Stimulated activated CD4-positive, alpha-beta T cell treated with anti-CD3 and anti-CD28 coated beads, TNF-alpha, amount 100 ng/mL, for 24 hours (primary cell): ENCODE measurements at regions not wholly inside any gene's neighbourhood (a gene's known extent, or its start where the extent isn't known, plus 50 kb on each side); places are given as distances from the start of the nearest gene placed in this dataset.

Source experiments
- DNase-seq, 3 experiments: peaks; one replicate each; pipeline ENCODE4 v3.0.0-alpha.2; 2020; ENCODE audit warnings: low read depth in 3 of 3

DNA sequence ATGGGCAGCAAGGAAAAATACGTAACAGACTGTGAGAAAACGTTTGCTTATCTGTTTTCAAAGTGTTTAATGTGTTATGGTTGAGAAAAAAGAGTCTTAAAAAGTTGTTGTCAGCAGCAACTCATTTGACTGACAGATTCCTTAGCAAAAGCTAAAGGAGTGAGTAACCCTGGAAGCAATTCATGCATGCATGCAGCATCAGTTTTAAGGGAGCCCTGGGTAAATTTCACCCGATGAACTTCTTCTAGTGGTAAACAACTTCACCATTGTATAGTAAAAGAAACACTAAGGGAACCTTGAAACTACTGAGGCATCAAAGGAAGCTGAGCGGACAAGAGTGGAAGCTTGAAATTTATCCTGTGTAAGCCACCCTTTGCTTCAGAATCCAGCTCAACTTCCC, 583.2 kb upstream of the INTU start:
- no peak for DNase-seq

DNA sequence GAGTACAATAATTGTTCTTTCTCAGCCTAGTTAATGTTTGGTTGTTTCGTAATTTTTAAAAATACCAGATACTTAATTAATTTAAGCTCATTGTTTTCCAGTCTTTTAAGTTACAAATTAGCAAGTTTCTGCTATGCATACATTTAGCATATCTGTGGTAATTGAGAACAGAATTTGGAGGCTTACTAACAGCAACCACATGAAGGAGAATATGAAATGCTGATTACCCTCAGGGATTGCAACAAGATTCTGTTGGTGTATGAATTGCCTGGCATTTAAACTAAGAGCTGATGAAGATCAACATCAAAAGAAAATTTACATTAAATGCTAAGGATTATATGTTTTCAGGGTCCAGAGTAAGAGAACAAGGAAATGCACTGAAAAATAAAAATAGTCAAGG, 580.0 kb upstream of the INTU start:
- no peak for DNase-seq

DNA sequence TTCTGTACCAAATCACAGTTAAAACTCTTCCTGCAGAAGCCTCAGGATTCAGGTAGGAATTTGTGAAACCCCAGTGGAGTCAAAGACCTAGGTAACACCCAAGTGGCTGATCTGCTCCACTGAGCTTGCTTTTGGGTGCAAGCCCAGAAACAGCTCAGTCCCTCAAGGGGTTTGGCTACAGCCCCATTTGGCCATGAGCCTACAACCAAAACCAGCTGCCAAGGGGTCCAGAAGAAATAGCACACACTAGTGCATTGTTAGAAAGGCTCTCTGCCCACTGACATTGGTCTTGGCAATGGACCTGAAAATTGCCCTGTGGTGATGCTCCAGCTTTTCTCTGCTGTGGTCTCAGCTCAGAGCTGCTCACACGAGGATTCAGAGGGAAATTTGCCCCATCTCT, 577.4 kb upstream of the INTU start:
- no peak for DNase-seq

DNA sequence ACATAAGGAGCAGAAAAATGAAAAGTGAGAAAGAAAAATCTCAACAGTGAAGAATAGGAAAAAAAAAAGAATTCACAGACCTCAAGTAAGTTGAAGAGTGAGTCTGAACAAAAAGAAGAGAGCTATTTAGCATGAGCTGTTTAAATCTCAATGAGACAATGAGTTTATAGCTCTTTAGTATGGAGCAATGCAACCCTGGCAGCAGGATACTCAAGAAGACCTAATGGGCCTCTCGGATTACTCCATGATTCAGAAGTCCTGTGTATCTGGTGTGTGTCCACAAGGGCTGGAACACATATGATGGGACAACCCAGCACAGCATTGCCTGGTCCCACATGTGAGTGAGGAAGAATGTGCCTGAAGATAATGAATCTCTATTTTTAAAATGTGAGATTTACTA, 563.1 kb upstream of the INTU start:
- DNase-seq: no peak

DNA sequence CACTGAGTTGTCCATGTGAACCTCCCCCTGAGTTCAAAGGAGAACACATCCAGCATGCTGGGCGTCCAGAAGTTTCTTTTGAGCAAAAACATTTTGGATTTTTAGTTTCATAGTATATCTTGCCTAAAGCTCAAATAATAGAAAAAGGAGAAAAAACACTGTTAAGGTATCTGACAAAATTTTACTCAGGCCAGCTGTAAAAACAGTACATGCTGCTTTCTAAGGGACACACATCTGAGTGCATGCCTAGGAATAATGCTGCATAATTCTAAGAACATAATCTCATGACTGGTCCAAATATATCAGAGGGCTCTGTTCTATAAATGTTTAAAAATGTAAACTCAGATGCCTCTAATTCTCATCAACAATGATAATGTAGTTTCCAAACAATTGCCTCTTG, 561.3 kb upstream of the INTU start:
- no peak for DNase-seq

DNA sequence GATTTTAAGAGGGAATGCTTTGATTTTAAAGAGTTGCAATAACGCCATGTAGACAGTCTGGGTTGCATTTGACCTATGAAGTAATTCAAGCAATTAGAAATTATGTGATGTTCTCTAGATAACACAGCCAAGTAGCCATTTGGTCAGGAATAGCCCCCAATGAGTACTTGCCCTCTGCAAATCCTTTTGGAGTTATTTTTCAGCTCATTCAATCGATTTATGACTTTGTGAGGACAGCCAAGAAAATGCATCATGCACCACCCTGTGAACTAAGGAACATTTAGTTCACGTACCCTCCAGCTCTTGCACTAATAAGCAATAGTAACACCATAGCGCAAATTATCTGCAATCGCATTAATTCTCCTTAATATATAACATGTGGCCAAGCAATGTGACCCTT, 552.6 kb upstream of the INTU start:
- DNase-seq: no peak

DNA sequence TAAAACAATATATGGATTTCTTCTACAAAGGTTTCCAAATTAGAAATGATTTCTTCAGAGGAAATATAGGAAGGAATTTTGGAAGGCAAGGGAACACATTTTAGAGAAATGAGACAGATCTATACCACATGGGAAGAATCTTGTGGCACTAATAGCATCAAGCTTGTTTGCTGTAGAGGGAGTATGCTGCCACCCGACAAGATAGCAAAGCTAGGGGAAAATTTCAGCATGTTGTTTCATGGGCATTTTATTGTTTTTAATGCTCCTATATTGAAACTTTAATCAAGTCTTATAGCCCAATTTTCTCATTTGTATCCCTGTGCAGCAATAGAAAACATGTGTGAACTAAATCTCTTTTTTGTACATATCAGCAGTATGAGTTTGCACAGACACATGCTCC, 551.7 kb upstream of the INTU start:
- no peak for DNase-seq

DNA sequence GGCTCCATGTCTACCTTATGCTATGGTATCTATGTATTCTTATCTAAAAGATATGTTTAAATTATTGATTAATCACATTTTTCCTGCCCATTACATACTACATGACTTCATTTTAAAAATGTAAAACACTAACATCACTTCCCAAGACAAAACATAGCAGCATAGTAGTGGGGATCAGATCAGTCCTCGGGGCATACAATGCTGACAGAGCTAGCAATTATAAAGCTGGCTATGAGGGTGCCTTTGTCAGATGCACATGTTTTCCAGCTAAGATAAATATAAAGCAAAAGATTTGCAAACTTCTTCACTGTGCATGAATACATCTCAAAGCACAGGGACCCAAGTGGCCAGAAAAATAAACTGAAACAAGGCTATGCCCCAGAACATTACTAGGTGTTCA, 549.8 kb upstream of the INTU start:
- DNase-seq: no peak

DNA sequence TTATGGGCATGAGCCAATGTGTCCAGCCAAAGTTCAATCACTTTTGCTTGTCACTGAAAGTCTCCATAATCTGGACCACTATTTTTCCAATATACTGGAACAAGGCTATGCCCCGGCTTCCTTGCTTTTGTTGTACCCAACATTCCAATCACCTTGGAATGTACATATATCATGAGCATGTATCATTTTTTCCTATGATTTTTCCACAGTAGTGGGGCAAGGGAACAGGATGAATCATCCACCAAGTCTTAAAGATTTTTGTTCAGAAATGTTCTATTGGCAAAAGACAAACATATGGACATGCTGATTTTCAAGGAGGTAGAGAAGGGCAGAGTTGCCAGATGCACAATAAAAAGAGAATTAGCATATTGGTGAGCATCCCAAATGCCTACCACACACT, 548.1 kb upstream of the INTU start:
- DNase-seq: no peak

DNA sequence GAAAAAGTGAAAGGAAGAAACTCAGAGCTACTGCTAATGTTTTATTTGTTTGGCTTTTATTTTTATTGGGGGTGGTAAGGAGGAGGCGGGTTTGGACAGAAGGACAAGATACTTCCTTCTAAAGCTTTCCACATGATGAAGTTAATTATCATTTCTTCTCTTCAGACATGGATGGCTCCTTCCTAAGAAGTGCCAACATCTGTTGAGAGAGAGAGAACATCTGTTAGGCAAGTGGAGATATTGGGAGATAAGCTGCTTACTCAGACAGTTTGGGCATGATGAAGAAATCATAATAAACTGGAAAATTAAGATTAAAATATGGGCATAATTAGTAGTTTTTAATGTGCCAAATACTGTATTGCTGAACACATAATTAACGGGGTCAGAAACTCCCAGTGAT, 535.7 kb upstream of the INTU start:
- no peak for DNase-seq

DNA sequence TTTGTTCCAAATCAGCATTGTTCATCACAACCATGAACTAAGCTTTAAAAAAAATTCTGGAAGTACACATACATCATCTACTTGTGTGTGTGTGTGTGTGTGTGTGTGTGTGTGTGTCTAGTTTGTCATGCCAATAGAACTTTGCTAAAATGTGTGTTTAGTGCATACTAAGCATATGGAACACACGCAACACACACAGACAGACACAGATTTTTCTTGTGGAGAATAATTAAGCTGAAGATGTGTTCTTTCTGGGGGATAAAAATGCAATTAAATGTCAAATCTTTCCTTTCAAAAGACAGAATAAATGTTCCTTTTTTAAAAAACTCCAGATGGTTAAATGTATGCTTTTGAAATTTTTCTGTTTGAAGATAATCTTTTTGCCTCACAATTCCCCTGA, 530.4 kb upstream of the INTU start:
- no peak for DNase-seq

DNA sequence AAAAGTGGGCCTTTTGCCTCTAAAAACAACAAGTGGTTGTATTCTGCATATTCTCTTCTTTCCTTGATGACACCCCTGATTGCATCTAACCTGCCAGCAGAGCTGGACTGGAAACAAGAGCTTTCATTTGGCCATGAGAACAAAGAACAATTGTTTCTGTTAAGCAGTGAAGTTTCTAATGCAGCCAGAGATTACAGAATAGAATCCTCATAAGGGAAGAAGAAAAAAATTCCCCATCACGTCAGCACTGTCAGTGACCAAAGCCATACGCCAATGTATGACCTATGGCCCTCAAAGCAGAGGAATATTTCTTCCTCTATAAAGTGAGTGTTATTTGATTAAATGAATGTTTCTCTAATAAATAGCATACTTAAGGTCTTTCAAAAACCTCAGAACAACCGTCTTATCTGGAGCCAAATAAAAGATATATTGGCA, 529.1 kb upstream of the INTU start:
- no peak for DNase-seq

DNA sequence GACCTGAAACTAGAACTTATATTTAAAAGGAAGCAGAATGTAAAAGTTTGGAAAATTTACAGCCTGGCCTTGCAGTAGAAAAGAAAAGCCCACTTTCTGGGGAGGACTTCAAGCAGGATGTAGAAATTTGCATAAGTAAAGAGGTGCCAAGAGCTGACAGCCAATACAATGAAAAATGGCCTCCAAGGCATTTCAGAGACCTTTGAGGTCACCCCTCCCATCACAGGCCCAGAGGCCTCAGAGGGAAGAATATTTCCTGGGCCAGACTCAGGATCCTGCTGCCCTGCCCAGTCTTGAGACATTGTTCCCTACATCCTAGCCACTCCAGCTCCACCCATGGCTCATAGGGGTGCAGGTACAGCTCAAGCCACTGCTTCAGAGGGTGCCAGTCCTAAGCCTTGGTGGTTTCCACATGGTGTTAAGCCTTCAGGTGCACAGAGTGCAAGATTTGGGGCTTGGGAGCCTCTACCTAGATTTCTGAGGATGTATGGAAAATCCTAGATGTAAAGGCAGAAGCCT, 518.9 kb upstream of the INTU start:
- no peak for DNase-seq

DNA sequence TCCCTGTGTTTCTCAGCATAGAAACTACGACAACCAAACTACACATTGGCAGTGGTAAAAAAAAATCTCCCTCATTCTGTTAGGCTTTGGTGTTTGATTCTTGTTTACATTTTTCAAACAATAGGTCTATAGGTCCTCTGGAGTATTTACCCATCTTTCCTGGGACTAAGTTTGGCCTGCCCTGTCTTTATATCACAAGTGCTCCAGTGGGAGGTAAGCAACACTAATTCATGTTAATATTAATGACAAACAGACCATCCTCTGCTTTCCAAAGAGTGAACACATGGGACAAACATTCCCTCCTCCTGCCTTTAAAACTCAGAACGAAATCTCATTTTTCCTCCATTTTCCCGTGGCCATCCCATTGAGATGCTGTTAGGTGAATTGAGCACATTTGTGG, 514.1 kb upstream of the INTU start:
- no peak for DNase-seq

DNA sequence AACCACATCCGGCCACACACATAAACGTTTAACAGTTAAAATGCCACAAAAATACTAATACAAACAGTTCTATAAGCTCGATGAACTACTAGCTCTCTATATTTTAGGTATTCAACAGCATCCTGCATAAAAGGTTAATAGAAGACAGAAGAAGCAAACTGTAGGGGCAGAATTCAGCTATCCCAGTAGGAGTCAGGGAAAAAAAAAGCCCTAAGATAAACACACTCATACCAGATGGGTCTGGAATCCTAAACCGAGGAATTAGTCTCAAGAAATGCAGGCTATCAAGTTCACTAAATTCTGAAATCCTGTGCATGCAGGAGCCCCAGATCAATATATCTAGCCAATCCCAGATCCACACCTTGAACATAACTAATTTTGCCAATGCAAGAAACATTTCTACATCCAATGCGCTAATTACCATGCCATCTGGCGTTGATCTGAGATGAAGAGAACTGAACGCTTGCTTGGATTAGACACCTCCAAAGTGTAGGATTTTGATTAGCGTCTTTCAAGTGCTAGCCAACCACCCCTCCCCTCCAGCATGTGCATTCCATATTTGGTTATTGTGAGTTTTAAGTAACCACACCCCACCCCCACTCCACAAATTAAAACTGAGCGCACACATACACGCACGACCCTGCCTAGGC, 512.2 kb upstream of the INTU start:
- DNase-seq: no peak

DNA sequence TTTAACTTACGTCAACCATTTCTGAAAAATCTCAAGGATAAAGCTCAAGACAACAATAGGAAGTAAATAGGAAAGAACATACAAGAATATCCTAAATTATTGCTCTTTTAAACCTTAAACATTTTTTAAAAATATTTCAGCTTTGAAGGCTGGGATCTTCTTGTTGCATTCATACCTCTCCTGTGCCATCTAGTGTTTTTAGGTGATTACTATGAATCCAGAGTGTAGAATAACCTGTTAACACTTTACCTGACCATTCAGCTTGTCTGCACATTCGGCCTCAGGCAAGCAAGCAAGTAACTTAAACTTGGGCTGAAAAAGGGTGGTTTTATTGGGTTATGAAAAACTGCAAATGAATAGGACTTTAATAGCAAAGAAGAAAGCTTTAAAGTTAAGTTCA, 507.8 kb upstream of the INTU start:
- no peak for DNase-seq

DNA sequence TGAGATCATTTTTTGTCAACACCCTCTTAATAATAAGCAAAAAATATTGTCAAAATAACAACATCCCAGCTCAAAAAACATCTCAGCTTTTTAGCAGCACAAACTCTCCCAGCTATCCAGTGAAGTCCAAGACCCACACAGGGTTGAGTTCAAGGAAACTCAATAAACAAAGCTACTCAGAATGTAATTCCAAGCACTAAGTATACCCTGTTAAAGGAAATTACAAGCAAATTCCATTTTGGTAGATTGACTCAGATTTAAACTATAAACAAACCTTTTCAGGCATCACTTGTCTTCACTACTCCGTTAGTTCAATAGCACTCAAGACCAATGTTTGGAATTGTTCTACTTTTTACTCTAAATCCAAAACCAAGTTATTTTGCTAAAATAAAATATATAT, 506.0 kb upstream of the INTU start:
- DNase-seq: no peak

DNA sequence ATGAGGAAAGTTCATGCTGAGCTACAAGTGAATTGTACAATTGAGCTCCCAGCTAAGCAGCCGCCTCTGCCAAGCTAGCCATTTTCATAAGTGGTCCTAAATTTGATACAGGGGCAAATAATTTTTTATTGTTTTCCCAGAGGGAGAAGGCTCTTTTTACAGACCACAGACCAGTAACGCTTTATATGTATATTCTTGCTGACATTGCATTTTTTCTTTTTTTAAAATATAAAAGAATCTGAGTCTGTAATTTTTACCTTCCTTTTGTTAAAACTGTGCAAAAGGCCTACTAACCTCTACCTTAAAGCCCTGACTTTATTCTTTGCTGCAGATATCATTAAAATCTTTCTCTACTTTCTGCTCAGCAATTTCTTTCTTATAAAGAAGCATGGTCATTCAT, 501.2 kb upstream of the INTU start:
- no peak for DNase-seq

DNA sequence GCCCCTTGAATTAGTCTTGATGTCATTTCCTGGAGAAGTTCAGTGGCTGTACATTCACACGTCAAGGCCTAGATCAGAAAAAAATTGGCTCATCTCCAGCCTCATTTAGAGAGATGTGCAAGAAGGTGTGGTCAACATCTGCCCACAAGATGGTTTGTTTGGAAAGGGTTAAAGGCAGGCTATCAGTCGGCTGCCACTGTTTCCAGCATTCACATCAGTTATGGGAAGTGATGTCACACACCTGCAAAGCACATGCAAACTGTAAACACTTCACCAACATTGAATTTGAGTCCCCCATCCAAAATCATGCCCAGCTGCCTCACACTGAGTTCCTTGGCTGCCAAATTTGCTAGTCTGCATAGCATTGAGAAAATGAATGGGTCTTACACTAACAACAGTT, 498.3 kb upstream of the INTU start:
- no peak for DNase-seq

DNA sequence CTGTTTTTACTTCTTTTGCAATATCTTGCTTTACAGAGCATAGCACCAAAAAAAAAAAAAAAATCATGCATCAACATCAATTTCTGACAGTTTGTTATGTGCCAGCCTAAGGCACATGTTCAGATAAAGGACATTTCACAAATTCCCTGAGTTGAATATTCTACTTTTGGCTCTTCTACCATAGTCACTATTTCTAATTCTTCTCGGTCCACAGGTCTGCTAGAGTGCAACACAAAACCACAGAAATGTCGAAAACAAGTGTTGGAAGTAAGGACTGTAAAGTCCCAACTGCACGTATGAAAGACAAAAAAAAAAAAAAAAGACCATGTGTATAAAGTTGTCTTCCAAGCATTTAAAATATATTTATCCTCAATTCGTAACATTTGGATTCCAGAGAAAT, 494.2 kb upstream of the INTU start:
- no peak for DNase-seq

DNA sequence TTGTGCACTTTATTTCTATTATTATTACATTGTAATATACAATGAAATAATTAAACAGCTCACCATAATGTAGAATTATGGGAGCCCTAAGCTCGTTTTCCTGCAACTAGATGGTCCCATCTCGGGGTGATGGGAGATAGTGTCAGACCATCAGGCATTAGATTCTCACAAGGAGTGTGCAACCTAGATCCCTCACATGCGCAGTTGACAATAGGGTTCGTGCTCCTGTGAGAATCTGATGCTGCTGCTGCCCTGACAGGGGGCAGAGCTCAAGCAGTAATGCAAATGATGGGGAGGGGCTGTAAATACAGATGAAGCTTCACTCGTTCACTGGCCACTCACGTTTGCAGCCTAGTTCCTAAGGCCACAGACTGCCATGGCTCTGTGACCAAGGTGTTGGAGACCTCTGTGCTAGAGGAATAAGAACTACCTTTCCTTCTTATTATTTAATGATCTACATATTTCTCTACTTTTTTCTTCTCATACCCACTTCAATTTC, 492.9 kb upstream of the INTU start:
- no peak for DNase-seq

DNA sequence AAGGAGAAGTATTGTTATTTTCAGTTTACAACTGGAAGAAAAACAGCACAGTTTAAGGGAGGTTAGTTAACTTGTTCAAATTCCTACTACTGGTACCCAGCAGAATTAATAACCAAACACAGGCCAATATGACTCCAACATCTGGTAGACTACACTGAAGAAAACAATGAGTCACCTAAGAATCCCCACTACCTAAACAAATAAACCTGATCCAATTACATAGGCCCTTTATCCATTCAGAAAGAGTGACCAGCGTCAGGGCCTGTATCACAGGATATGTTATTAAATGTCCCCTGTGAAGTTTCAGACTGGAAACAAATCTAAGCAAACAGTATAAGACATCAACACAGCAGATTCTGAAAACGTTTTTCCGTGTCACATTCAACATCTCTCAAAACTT, 492.5 kb upstream of the INTU start:
- DNase-seq: no peak

DNA sequence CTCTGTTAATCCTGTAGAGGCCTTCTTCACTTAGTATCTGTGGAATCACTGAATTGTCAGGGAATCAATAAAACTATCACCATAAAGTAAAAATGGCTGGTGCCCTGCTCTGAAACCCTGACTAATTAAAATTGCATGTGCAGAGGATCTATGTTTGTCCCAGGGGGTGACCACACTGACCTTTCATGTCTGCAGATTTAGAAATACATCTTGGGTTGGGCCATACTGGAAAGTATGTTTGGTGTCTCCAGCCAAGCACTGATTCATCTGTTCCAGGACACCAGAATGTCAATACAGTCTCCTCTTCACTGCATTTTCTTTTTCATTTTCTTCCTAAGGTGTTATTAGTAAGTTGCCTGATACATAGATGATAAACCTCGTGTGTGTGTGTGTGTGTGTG, 490.9 kb upstream of the INTU start:
- DNase-seq: no peak
